ENCODE measurements at regions not wholly inside any gene's neighbourhood (a gene's known extent, or its start where the extent isn't known, plus 50 kb on each side); places are given as distances from the start of the nearest gene placed in this dataset.
"Not testable (repeated sequence)": the region's sequence is repeated elsewhere in the genome, so short reads cannot be mapped to it uniquely, and the experiment has no call there.

- H3K4me1 Mint-ChIP-seq, result no peaks in the 10 kb centered on the region
- peaks cover 3 to 4% of the 10 kb centered on the region in 2 donors for H3K9me3 Mint-ChIP-seq
- H3K36me3 Mint-ChIP-seq, result no peaks in the 10 kb centered on the region
- H3K4me3 Mint-ChIP-seq, result no peak overlapping the region
- H3K27ac Mint-ChIP-seq, result no peak overlapping the region
- H3K27me3 Mint-ChIP-seq, result no peaks in the 10 kb centered on the region
- ATAC-seq (replicated peaks) (no peak), DNase-seq (no peak)
Observed at GRCh38 chr5:29134418-29134817, 2059.1 kb upstream of the CDH6 start.

- Mint-ChIP-seq H3K4me3 (no peak overlapping the region), H3K9me3 (peaks cover 3 to 4% of the 10 kb centered on the region in 2 donors), H3K27me3 (no peaks in the 10 kb centered on the region), H3K36me3 (no peaks in the 10 kb centered on the region), H3K27ac (no peak overlapping the region), H3K4me1 (no peaks in the 10 kb centered on the region)
- ATAC-seq (replicated peaks) (no peak), DNase-seq (no peak)
Observed at GRCh38 chr5:29131285-29131684, 2062.2 kb upstream of the CDH6 start.

GRCh38 chr5:29130786-29131185 is 2062.7 kb upstream of the CDH6 start:
- no peak for ATAC-seq (replicated peaks)
- no peaks in the 10 kb centered on the region for H3K27me3 Mint-ChIP-seq
- no peak overlapping the region for H3K27ac Mint-ChIP-seq
- no peaks in the 10 kb centered on the region for H3K36me3 Mint-ChIP-seq
- H3K9me3 Mint-ChIP-seq, result peaks cover 3 to 4% of the 10 kb centered on the region in 2 donors
- H3K4me3 Mint-ChIP-seq, result no peak overlapping the region
- no peak for DNase-seq
- no peaks in the 10 kb centered on the region for H3K4me1 Mint-ChIP-seq

GRCh38 chr5:29127524-29128156 is 2065.8 kb upstream of the CDH6 start:
- H3K27ac Mint-ChIP-seq; DNase-seq; H3K36me3 Mint-ChIP-seq; H3K27me3 Mint-ChIP-seq; H3K4me1 Mint-ChIP-seq; ATAC-seq (replicated peaks); H3K9me3 Mint-ChIP-seq; H3K4me3 Mint-ChIP-seq: not testable (repeated sequence)

- H3K27ac Mint-ChIP-seq; DNase-seq; H3K4me3 Mint-ChIP-seq; H3K27me3 Mint-ChIP-seq; H3K36me3 Mint-ChIP-seq; ATAC-seq (replicated peaks); H3K4me1 Mint-ChIP-seq; H3K9me3 Mint-ChIP-seq: not testable (repeated sequence)
Observed at GRCh38 chr5:29126462-29126861, 2067.0 kb upstream of the CDH6 start.

GRCh38 chr5:29122306-29122705 is 2071.2 kb upstream of the CDH6 start:
- Mint-ChIP-seq H3K27me3 (no peaks in the 10 kb centered on the region), H3K4me3 (no peak overlapping the region), H3K9me3 (peaks cover 0 to 6% of the 10 kb centered on the region in 2 donors), H3K4me1 (no peaks in the 10 kb centered on the region), H3K36me3 (no peaks in the 10 kb centered on the region), H3K27ac (no peak overlapping the region)
- no peak for ATAC-seq (replicated peaks)
- no peak for DNase-seq

GRCh38 chr5:29114331-29114768 is 2076.0 kb upstream of the CDH9 start:
- Mint-ChIP-seq H3K4me1 (no peaks in the 10 kb centered on the region), H3K36me3 (no peaks in the 10 kb centered on the region), H3K4me3 (no peak overlapping the region), H3K27me3 (no peaks in the 10 kb centered on the region), H3K27ac (no peak overlapping the region), H3K9me3 (peaks cover 8% of the 10 kb centered on the region in 2 donors)
- ATAC-seq (replicated peaks) (no peak), DNase-seq (no peak)

GRCh38 chr5:29113516-29113915 is 2075.1 kb upstream of the CDH9 start:
- Mint-ChIP-seq H3K27me3 (no peaks in the 10 kb centered on the region), H3K36me3 (no peaks in the 10 kb centered on the region), H3K4me1 (no peaks in the 10 kb centered on the region), H3K27ac (no peak overlapping the region), H3K4me3 (no peak overlapping the region), H3K9me3 (peaks cover 11 to 15% of the 10 kb centered on the region in 2 donors)
- ATAC-seq (replicated peaks), result no peak
- no peak for DNase-seq

GRCh38 chr5:29099585-29099984 is 2061.2 kb upstream of the CDH9 start:
- no peak for DNase-seq
- Mint-ChIP-seq H3K27ac (no peak overlapping the region), H3K36me3 (no peaks in the 10 kb centered on the region), H3K27me3 (no peaks in the 10 kb centered on the region), H3K4me1 (no peaks in the 10 kb centered on the region), H3K4me3 (no peak overlapping the region), H3K9me3 (peaks cover 4 to 6% of the 10 kb centered on the region in 2 donors)
- no peak for ATAC-seq (replicated peaks)

GRCh38 chr5:29089591-29090130 is 2051.3 kb upstream of the CDH9 start:
- Mint-ChIP-seq H3K27me3 (no peaks in the 10 kb centered on the region), H3K36me3 (no peaks in the 10 kb centered on the region), H3K9me3 (peaks cover 2 to 7% of the 10 kb centered on the region in 2 donors), H3K27ac (no peak overlapping the region), H3K4me1 (no peaks in the 10 kb centered on the region), H3K4me3 (no peak overlapping the region)
- no peak for DNase-seq
- peak in 1 of 2 donors; percentile 23 for ATAC-seq (replicated peaks)

GRCh38 chr5:29085142-29085541 is 2046.8 kb upstream of the CDH9 start:
- no peaks in the 10 kb centered on the region for H3K4me1 Mint-ChIP-seq
- no peaks in the 10 kb centered on the region for H3K27me3 Mint-ChIP-seq
- ATAC-seq (replicated peaks) (no peak), DNase-seq (no peak)
- no peak overlapping the region for H3K4me3 Mint-ChIP-seq
- no peaks in the 10 kb centered on the region for H3K36me3 Mint-ChIP-seq
- peaks cover 6 to 11% of the 10 kb centered on the region in 2 donors for H3K9me3 Mint-ChIP-seq
- no peak overlapping the region for H3K27ac Mint-ChIP-seq

- Mint-ChIP-seq H3K4me1 (no peaks in the 10 kb centered on the region), H3K27ac (no peak overlapping the region), H3K36me3 (no peaks in the 10 kb centered on the region), H3K9me3 (peaks cover 8 to 10% of the 10 kb centered on the region in 2 donors), H3K4me3 (no peak overlapping the region), H3K27me3 (no peaks in the 10 kb centered on the region)
- DNase-seq, result no peak
- ATAC-seq (replicated peaks), result no peak
Observed at GRCh38 chr5:29079771-29080170, 2041.4 kb upstream of the CDH9 start.

- H3K9me3 Mint-ChIP-seq, result peaks cover 10 to 12% of the 10 kb centered on the region in 2 donors
- DNase-seq (no peak), ATAC-seq (replicated peaks) (no peak)
- H3K27ac Mint-ChIP-seq, result no peak overlapping the region
- no peak overlapping the region for H3K4me3 Mint-ChIP-seq
- H3K27me3 Mint-ChIP-seq, result no peaks in the 10 kb centered on the region
- H3K4me1 Mint-ChIP-seq, result no peaks in the 10 kb centered on the region
- H3K36me3 Mint-ChIP-seq, result no peaks in the 10 kb centered on the region
Observed at GRCh38 chr5:29077451-29077850, 2039.1 kb upstream of the CDH9 start.

GRCh38 chr5:29069104-29069402 is 2030.7 kb upstream of the CDH9 start:
- no peak overlapping the region for H3K4me3 Mint-ChIP-seq
- no peaks in the 10 kb centered on the region for H3K4me1 Mint-ChIP-seq
- no peak overlapping the region for H3K27ac Mint-ChIP-seq
- H3K36me3 Mint-ChIP-seq, result no peaks in the 10 kb centered on the region
- peaks cover 1 to 12% of the 10 kb centered on the region in 2 donors for H3K9me3 Mint-ChIP-seq
- no peaks in the 10 kb centered on the region for H3K27me3 Mint-ChIP-seq
- no peak for DNase-seq
- no peak for ATAC-seq (replicated peaks)

GRCh38 chr5:29061381-29061780 is 2023.0 kb upstream of the CDH9 start:
- DNase-seq (no peak), ATAC-seq (replicated peaks) (no peak)
- no peaks in the 10 kb centered on the region for H3K36me3 Mint-ChIP-seq
- no peak overlapping the region for H3K4me3 Mint-ChIP-seq
- no peaks in the 10 kb centered on the region for H3K4me1 Mint-ChIP-seq
- peaks cover 7 to 8% of the 10 kb centered on the region in 2 donors for H3K9me3 Mint-ChIP-seq
- H3K27ac Mint-ChIP-seq, result no peak overlapping the region
- H3K27me3 Mint-ChIP-seq, result no peaks in the 10 kb centered on the region
